HG03432 (cell line): ENCODE measurements at regions not wholly inside any gene's neighbourhood (a gene's known extent, or its start where the extent isn't known, plus 50 kb on each side); places are given as distances from the start of the nearest gene placed in this dataset.

Experiments used
- ATAC-seq: cut with Tn5 transposase; IDR thresholded peaks from one replicate; pipeline ENCODE4 v1.9.1; 2021; ENCODE audit warnings: mild to moderate bottlenecking, moderate library complexity; ENCODE audit not compliant: unreplicated experiment

DNA sequence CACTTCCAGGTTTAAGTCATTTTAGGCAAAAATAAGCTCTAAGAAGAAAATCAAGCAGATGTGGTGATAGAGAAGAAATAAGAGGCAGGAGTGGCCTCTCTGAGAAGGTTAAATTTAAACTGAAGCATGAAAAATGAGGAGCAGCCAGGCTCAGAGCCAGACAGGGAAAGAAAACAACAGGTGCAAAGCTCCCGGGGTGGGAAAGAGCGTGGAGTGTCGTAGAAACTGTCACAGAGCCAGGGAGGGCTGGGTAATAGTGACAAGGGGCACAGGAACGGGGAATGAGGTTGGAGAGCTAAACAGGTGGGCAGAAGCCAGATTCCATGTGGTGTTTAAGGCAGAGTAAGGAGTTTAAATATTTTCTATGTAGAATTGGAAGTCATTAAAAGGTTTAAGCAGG, 132.1 kb upstream of the BLID start:
- ATAC-seq, result no peak

DNA sequence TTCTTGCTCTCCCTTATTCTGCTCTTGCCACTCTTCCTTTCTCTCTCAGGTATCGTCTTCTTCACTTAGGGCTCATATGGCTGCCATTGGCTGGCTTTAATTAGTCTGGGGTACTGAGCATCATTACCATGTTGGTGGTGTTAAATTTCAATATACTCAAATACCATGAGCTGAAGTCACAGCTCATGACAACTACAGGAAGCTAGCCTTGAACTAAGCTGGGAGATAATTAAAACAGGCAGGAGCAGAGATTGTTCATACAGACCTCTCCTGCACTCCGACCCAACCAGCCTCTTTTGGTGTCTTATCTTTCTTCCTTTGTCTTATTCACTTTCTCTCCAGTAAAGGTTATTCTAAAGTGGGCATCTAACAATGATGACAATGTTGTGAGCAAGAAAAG, 130.9 kb upstream of the BLID start:
- no peak for ATAC-seq

DNA sequence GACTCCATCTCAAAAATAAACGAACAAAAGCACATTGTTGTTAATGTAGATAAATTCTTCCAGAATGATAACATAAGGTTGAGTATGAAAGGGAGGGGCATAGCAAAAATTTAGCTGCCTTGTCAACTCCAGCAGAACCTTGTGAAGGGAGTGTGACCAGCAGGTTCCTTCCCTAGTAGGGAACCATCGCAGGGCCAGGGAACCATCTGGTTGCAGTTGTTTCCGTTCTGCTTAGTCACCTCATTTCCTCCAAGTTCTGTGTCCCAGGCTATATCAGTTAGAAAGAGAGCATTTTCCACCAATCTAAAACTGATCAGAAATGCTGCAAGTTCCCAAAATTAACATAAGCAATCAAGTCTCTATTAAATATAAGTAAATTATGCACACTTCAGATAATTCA, 126.7 kb upstream of the BLID start:
- ATAC-seq, result no peak

DNA sequence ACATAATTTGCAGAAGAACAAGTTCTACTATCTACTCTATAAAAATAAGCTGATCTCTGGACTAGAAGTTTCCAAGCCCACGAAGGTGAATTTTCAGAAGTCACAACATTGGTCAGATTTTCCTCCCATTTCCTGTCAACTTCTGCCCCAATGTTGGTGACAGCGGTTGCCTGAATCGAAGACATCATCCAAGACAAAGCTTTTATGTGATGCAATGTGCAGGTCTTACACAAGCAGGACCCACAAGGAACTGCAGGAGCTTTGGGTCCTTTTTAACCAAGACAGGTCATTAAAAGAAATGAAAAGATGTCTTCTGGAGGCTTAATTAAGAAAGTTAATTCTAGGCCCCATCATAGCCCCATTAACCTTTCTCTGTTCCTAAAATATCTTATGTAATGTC, 125.6 kb upstream of the BLID start:
- no peak for ATAC-seq

DNA sequence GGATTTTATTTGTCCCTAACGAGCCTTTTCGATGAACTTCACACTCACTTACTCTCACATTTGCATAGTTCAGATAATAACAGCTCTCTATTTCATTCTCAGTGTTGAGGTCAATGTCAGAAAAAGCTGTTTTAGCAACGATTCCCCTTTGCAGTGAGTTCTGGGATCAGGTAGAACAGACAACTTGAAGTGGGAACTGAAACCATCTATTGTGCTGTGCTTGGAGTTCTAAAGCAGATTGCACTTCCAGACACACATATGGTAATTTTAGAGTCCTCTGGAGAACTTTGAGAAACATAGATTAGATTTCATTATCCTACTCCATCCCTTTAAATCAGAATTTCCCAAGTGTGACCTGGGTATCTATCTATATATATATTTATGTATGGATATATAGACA, 124.6 kb upstream of the BLID start:
- no peak for ATAC-seq

DNA sequence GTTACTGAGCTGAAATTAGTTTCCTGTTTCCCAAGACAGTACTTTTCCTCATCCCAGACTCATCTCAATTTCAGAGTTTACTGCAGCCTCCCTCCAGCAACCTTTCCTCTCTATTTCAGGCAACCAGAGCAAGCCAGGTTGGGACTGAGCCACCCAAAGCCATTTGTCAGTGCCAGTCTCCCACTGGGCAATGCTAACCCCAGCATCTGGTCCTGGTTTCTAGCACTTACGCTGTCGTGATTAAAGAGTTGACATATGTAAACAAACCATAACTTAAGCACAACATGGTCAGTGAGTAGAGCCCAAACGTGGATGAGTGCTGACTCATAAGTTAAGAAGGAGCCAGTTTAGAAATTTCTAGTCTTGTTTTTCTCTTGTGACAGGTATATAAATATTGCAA, 119.6 kb upstream of the BLID start:
- no peak for ATAC-seq

DNA sequence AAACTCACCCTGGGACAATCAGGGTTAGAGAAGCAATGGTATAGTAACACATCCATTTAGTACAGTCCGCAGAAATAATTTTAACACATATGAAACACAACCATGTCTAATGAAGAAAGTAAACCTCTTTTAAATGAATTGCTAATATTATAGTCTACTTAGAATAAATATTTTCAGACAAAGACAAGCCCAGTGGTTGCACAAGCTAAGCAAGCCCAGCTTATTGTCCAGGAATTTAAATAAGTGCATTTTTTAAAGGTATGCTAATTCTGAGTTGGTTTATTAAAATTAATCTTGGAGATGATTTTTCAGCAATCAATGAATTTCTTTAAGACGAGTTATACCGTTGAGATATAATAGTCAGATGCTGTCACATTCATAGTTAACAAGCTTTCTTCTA, 118.8 kb upstream of the BLID start:
- ATAC-seq, result no peak

DNA sequence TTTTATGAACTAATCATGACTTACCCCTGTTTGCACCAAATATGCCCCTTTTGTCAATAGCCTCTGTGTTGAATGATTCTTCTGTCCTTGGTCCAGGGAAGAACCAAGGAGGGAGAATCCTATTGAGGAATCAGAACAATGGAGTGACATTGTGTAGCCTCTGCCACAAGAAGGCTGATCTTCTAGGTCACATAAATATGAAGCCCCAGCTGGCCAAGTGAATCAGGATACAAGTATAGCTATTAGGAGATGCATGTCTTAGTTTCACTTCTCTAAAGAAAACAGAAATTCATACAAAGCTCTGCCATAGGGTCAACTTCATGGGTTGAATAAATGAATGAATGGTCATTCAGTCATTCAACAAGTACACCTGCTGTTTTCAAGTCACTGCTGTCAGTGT, 118.2 kb upstream of the BLID start:
- ATAC-seq, result no peak

DNA sequence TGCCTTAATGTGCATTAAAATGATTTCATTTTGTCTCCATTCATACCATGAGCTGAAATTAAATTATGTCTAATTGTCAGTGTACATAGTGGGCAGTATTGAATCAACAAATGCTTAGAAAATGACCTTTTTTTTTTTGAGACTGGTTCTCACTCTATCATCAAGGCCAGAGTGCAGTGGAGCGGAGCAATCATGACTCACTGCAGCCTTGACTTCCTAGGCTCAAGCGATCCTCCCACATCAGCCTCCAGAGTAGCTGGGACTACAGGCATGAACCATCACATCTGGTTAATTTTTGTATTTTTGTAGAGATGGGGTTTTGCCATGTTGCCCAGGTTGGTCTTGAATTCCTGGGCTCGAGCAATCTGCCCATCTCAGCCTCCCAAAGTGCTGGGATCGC, 117.0 kb upstream of the BLID start:
- ATAC-seq, result no peak

DNA sequence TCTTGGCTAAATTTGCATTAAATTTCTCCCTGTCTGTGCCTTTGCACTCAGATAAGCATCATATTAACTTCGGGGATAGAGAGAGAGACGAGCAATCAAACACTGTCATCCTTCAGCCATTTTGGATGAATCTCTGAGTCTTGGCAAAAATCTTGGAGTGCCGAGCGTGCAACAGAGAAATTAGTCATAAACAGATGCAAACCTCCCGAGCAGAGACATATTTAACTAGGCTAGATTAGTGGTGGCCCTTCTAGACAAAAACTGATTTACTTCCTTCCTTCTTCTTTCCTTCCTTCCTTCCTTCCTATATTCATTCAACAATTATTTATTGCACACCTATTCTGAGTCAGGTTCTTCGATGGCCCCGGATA, 114.4 kb upstream of the BLID start:
- no peak for ATAC-seq

DNA sequence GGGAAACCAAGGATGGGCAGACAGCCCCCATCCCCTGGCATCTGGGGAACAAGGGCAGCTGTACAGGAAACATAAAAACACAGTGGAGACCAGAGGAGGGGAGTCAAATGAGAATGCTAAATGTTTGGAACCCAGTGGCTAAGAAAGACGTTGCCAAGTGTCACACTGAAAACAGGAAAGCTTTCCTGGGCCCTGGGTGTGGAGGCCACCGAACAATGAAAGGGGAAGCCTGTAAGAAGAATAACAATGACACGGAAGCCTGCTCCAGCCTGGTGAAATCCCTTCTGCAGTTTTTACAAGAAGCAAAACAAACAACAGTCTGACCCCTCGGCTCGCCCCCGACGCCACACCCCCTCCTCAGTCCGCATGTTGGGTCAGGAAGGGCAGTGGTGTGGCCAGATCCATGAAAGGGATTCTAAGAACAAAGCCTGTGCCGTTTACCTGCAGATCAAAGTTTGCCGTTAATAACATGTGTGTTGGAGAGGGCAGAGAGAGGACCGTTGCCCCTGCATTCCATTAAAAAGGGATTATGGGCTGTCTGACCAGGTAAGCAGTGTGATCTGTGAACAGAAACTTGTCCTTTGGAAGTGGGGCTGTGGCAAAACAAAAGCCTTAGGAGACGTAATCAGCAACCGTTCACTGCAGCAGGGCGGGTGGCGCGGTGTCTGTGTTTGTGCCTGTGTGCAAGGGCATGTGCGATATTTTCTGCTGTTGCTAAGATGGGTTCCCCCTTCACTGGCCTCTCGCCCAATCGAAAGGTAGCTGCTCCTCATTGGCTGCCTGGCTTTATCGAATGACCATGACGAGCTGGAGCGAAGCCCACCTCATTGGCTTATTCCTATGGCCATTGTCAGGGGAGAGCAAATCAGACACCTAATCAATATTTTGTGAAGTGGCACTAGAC, 113.7 kb upstream of the BLID start:
- no peak for ATAC-seq

DNA sequence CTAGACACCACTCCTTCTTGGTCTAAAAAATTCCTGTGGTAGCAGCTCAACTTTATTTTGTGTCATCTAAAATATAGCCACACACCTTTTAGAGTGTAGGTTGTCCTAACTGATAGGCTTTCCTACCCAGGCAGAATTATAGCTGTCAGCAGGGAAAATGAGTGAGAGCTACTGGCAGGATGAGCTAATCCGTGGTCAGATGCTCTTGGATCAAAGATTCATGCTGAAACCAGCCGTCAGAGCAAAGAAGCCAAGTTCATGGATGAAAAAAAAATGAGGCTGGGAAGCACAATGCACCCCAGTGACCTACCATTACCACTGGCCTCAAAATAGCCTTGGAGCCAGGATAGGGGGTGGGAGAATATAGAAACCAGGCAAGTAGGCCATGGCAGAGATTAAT, 113.1 kb upstream of the BLID start:
- no peak for ATAC-seq

DNA sequence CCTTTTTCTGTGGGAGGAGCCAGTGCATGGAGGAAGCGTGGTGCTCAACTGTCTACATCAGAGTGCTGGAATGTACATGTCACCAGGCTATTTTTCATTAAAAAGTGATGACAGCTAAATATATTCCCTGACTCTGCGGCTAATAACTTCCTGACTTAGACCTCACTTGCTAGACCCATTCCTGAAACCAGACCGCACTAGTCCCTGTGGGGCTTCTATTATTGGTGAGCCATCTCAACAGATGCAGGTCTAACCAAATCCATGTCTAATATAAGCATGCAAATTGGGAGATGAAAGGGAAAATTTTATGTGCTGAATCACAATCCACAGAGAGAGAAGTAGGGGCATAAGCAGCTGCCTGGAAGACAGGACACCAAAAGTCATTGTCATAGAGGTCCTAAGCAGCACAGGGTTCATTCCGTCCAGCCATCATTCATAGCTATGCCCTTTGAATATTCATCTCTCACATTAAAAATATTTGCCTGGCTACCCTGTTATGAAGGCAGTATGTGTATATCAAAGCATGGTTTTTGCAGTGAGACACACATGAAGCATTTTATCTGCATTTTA, 110.9 kb upstream of the BLID start:
- ATAC-seq, result no peak

DNA sequence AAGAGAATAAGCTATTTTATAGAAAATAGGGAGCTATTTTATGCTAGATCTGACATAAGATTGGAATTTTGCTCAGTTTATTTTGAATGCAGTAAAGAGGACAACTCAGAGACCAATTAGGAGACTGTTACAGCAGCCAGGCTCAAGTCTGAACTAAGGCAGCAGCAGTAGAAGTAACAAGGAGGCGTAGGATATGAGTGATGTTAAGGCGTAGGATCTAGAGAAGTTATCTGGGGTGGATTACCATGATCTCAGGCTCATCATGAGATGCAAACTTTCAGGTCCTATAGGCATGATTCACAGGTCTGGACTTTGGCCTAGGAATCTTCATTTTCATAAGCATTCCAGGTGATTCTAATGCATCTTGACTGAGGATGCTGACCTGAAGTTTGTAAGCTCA, 108.9 kb upstream of the BLID start:
- no peak for ATAC-seq

DNA sequence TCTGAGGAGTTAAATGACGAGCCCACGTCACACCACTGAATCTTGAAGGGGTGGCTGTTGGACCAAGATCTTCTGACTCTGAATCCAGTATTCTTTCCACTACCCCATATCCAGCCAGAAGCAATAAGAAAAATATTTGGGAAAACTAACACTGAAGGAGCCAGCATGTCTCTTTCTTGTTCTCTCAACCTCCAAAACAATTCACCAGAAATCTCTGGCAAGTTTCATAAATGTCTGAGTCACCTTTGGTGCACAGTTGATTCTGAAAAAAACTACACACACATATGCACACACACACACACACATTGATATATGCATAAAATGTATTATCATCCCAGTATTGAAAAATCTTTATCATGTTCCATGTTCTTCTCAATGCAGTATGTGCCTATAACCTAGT, 104.3 kb upstream of the BLID start:
- no peak for ATAC-seq

DNA sequence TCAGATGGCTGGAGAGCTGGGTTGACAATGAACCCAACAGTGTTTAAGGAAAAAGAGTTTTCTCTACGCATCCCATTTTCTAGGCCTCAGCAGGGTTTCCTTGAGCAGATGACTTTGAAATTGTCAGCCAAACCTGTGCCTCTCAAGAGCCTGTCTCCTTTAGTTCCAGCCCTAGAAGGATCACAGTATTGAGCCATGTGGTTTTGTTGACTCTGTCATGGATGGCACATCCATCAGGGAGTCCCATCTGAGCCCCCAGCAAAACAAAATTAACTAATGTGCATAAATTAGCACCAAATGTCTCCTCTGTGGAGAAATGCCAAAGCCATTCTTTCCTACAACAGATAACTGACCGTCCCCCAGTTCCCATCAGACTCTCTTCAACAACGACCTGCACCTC, 103.8 kb upstream of the BLID start:
- ATAC-seq, result no peak

DNA sequence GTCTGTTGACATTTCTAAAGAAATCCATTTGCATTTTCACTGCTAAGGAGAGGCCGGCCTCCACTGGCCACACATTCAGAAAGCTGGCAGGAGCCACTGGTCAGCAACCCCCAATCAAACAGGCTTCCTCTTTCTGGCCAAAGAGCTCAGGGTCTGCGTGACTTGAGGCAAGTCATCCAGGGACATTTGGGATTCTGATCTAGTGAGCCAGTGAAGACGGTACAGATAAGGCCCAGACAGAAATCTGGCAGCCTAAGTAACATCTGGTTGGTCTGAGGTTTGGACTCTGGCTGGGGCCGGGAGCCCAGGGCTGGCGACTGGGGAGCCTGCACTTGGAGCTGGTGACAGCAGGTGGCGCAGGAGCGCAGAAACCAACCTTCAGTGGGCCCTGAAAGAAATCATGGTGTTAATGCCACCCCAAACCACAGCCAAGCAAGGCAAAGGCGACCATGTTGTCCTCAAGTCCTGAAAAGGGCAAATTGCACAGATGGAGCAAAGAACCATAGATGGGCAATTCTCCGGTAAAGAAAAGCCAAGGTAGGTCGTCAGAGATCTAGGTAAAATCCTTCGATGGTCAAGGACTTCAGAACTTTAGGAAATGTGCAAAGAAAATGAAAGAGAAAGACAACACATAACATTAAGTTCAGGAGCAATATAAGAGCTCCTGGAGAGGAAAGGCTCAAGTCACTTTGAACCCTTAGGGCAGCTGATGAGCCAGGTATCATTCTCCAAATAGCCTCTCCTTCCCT, 99.4 kb upstream of the BLID start:
- peak; percentile 82 for ATAC-seq

DNA sequence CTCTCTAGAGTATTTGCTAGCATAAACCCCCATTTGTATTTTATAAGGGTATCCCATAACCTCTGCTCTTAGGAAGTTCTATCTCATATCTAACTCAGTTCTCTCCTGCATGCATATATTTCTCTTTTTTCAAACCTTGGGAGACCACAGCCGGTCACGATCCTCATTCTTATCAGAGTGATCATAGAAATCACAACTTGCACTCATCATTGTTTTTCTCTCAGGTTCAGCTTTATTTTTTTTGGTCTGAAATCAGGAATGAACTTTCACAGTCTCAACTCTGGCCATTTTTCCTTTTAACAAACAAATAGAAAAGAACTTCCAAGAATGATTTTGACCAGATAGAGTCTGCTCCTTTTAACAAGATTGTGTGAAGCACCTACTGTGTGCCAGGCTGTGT, 98.6 kb upstream of the BLID start:
- no peak for ATAC-seq

DNA sequence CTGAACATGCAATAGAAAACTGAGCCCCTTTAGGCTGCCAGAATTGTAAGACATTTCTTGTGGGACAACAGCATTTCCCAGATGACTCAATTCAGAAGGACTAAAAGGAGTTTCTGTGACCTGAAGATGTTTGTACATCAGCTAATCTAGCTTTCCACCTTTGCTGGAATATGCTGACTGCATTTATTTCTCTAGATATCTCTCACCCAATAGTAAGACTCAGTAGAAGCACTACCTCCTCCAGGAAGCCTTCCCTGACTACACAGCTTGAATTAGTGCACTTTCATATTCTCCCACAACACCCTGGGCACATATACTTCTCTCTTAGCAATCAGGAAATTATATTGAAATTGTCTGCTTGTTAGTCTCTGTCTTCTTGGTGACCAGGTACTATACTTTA, 98.1 kb upstream of the BLID start:
- ATAC-seq, result no peak

DNA sequence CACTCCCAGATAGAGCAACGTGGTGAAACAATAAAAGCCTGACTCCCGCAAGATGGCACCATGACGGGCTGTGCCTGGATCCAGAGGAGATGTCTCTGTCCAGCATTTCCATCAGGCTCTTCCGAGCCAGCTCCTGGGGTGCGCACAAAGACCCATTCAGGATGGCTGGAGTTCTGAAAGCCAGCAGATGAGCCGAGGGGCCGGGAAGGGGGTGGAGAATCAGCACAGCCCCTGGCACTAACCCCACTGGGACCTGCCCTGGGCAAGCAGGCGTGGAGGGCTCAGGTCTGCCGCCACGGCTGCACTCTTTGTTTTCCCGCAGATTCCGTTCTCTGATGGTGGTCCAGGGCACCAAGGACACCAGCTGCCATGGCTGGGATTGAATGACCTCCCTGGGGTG, 97.2 kb upstream of the BLID start:
- ATAC-seq, result no peak

DNA sequence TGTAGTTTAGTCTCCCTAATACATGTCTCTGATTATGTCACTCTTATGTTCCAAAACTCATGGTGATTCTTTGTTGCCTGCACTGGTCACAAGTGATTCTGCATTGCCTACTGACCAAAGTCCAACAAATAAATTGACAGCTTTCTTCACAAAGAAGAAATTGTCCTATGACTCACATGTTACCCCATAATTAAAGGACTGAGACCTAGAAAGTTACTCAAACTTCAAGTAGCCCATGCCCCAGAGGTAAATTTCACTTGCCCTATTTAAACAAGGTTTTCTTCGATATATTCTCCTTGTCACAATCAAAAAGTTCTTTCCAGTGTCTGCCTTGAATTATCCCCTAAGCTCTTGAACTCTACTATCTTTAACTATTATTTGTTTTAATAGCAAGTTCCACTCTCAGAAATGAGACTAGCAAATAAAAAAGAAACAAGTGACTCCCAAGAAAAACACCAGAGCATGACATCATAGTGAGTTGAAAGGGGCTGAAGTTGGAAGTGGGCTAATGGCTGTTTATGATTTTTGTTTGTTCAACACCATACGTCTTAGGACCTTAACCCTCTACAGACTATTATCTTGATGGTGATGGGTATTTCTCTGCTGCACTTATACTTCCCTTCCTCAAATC, 94.5 kb upstream of the BLID start:
- ATAC-seq, result no peak
